GM18867 (cell line): ENCODE measurements at regions not wholly inside any gene's neighbourhood (a gene's known extent, or its start where the extent isn't known, plus 50 kb on each side); places are given as distances from the start of the nearest gene placed in this dataset.
"Not testable (repeated sequence)": the region's sequence is repeated elsewhere in the genome, so short reads cannot be mapped to it uniquely, and the experiment has no call there.

Source experiments
- ATAC-seq: cut with Tn5 transposase; IDR thresholded peaks from one replicate; pipeline ENCODE4 v1.9.1; 2021; ENCODE audit warnings: mild to moderate bottlenecking, moderate library complexity; ENCODE audit not compliant: unreplicated experiment

DNA sequence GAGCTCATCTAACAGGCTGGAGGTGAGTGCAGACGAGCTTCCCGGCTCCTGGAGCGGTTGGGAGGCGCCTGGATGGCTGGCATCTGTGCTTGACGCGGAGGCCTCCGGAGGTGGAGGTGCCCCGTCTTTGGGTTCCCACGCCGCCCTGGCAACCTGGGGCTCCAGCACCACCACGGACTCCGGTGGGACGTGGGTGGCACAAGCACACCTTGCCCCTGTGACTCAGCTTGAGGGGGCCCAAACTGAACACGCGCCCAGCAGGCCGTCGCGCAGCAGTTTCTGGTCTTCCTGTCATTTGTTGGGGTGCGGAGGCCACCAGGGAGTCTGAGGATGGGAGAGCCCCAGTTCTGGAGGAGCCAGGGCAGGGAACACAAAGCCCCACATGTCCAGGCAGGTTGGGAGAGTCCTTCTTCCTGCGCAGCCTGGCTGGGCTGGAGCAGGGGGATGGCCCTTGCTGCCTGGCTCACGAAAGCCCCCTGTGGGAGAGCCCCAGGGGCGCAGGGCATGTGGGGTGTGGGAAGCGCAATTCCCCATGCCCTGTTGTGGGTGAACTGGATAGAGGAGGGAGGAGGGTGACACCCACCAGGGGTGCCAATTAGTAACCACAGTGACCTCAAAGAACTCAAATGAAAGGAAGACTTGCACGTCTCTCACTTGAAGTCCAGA lies 1378.6 kb upstream of the DEFB115 start:
- ATAC-seq, result peak; percentile 42

DNA sequence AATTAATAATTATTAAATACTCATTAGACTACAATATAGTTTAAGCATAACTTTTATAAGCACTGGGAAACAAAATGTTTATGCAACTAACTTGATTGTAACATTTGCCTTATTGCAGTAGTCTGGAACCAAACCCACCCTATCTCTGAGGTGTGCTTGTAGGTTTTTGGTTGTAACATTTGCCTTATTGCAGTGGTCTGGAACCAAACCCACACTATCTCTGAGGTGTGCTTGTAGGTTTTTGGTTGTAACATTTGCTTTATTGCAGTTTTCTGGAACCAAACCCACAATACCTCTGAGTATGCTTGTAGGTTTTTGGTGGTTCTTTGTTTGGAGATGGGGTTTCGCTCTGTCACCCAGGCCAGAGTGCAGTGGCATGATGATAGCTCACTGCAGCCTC lies 1376.4 kb upstream of the DEFB115 start:
- ATAC-seq, result not testable (repeated sequence)

GRCh38 chr20:29883514-29884219 lies 1373.8 kb upstream of the DEFB115 start:
- not testable (repeated sequence) for ATAC-seq

DNA sequence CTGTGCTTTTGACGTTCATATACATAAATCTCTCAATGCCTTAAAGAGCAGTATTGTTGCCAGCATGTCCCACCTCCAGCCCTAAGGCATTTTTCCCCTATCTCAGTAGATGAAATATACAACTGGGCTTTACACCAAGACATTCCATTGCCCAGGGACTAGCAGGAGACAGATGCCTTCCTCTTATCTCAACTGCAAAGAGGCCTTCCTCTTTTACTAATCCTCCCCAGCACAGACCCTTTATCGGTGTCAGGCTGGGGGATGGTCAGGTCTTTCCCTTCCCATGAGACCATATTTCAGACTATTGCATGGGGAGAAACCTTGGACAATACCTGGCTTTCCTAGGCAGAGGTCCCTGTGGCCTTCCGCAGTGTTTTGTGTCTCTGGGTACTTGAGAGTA lies 1373.1 kb upstream of the DEFB115 start:
- ATAC-seq, result not testable (repeated sequence)

DNA sequence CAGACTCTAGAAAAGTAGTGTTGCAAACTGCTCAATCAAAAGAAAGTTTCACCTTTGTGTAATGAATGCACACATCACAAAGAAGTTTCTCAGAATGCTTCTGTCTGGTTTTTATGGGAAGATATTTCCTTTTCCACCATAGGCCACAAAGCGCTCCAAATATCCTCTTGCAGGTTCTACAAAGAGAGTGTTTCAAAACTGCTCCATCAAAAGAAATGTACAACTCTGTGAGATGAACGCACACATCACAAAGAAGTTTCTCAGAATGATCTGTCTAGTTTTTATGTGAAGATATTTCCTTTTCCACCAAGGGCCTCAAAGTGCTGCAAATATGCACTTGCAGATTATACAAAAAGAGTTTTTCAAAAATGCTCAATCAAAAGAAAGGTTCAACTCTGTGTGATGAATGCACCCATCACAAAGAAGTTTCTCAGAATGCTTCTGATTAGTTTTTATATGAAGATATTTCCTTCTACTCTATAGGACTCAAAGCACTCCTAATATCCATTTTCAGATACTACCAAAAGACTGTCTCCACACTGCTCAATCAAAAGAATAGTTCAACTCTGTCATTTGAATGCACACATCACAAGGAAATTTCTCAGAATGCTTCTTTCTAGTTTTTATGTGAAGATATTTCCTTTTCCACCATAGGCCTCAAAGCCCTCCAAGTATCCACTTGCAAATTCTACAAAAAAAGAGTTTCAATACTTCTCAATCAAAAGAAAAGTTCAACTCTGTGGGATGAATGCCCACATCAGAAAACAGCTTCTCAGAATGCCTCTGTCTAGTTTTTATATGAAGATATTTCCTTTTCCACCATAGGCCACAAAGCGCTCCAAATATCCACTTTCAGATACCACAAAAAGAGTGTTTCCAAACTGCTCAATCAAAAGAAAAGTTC lies 1371.9 kb upstream of the DEFB115 start:
- not testable (repeated sequence) for ATAC-seq

DNA sequence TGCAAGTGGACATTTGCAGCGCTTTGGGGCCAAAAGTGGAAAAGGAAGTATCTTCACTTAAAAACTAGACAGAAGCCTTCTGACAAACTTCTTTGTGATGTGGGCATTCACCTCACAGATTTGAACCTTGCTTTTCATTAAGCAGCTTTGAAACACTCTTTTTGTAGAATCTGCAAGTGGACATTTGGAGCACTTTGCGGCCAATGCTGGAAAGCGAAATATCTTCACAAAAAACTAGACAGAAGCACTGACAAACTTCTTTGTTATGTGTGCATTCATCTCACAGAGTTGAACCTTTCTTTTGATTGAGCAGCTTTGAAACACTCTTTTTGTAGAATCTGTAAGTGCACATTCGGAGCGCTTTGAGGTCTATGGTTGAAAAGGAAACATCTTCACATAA lies 1365.9 kb upstream of the DEFB115 start:
- not testable (repeated sequence) for ATAC-seq
